Suprapubic skin (tissue), 4 donors: ENCODE measurements at regions not wholly inside any gene's neighbourhood (a gene's known extent, or its start where the extent isn't known, plus 50 kb on each side); places are given as distances from the start of the nearest gene placed in this dataset.

Experiments
- DNase-seq, 2 donors: peaks; one replicate each; pipeline ENCODE4 v3.0.0-alpha.2; 2019; ENCODE audit warnings: low spot score in 2 of 2
- H3K27ac ChIP-seq: fragments of 200-600 bp; sonication (generic); one replicate; pipeline ENCODE4 v1.5.1; 2019
- H3K27me3 ChIP-seq: fragments of 200-600 bp; sonication (generic); one replicate; pipeline ENCODE4 v1.5.1; 2019
- H3K36me3 ChIP-seq: fragments of 200-600 bp; sonication (generic); one replicate; pipeline ENCODE4 v1.5.1; 2019
- H3K4me1 ChIP-seq: fragments of 200-600 bp; sonication (generic); one replicate; pipeline ENCODE4 v1.5.1; 2019
- H3K4me3 ChIP-seq: fragments of 200-600 bp; sonication (generic); one replicate; pipeline ENCODE4 v1.5.1; 2019; ENCODE audit warnings: mild to moderate bottlenecking
- H3K9me3 ChIP-seq: fragments of 200-600 bp; sonication (generic); one replicate; pipeline ENCODE4 v1.5.1; 2019
- CTCF ChIP-seq, 2 donors: fragments of 200-600 bp in 1 of 2; fragments of 450-650 bp in 1 of 2; sonication (generic) in 1 of 2; IDR thresholded peaks; one replicate each; pipeline ENCODE4 v1.5.1; 2016 to 2019; ENCODE audit warnings: antibody characterized with exemption in 2 of 2, mild to moderate bottlenecking in 1 of 2, moderate library complexity in 1 of 2
- EP300 ChIP-seq: sonication (generic); formaldehyde crosslinking; IDR thresholded peaks from one replicate; pipeline ENCODE4 v1.6.1; 2017; ENCODE audit warnings: antibody characterized with exemption
- POLR2A ChIP-seq, 2 donors: fragments of 450-650 bp; IDR thresholded peaks; one replicate each; pipeline ENCODE4 v1.6.1; 2017; ENCODE audit warnings: antibody characterized with exemption in 2 of 2, mild to moderate bottlenecking in 2 of 2, moderate library complexity in 2 of 2
- POLR2AphosphoS5 ChIP-seq, 3 donors: sonication (generic); formaldehyde crosslinking; IDR thresholded peaks; one replicate each; pipeline ENCODE4 v1.6.1; 2017; ENCODE audit warnings: antibody characterized with exemption in 3 of 3
- WGBS: methylation state at CpG from one replicate; pipeline ENCODE4 v1.1.5; 2018; 5-methylcytosine and 5-hydroxymethylcytosine counted together

- Histone ChIP-seq H3K36me3 (no peaks in the 10 kb centered on the region), H3K9me3 (no peaks in the 10 kb centered on the region)
- TF ChIP-seq POLR2AphosphoS5 (IDR thresholded peaks at IDR 0.05) (no peak), CTCF (IDR thresholded peaks at IDR 0.05) (no peak), EP300 (no peak), POLR2A (IDR thresholded peaks at IDR 0.05) (no peak)
Observed at GRCh38 chr14:35197015-35197414, 74.7 kb downstream of the PRORP start.

GRCh38 chr14:35201066-35201465 is 78.7 kb downstream of the PRORP start:
- WGBS, result 76% methylated on average over 3 of the region's 3 CpGs
- no peak for TF ChIP-seq EP300
- no peak for TF ChIP-seq POLR2A (IDR thresholded peaks at IDR 0.05)
- no peak for TF ChIP-seq CTCF (IDR thresholded peaks at IDR 0.05)
- no peak for TF ChIP-seq POLR2AphosphoS5 (IDR thresholded peaks at IDR 0.05)
- Histone ChIP-seq H3K36me3 (no peaks in the 10 kb centered on the region), H3K4me3 (no peak overlapping the region), H3K9me3 (no peaks in the 10 kb centered on the region), H3K4me1 (peaks cover 3% of the 10 kb centered on the region), H3K27me3 (no peaks in the 10 kb centered on the region), H3K27ac (no peak overlapping the region)
- no peak for DNase-seq

More at GRCh38 chr14:35197015-35197414, 74.7 kb downstream of the PRORP start:
- Histone ChIP-seq H3K27ac (peak overlapping the region; percentile 76), H3K27me3 (no peaks in the 10 kb centered on the region), H3K4me3 (no peak overlapping the region), H3K4me1 (peaks cover 3% of the 10 kb centered on the region)
- 20% methylated on average over 1 of the region's 1 CpG for WGBS
- no peak for DNase-seq

GRCh38 chr14:35202195-35202594 is 79.8 kb downstream of the PRORP start:
- Histone ChIP-seq H3K27me3 (no peaks in the 10 kb centered on the region), H3K27ac (no peak overlapping the region)
- WGBS, result 96% methylated on average over 3 of the region's 3 CpGs

GRCh38 chr14:35205737-35206136 is 83.4 kb downstream of the PRORP start:
- H3K4me3 ChIP-seq, result no peak overlapping the region
- 74% methylated on average over 2 of the region's 2 CpGs for WGBS
- no peaks in the 10 kb centered on the region for H3K36me3 ChIP-seq
- H3K27ac ChIP-seq, result no peak overlapping the region
- H3K9me3 ChIP-seq, result no peaks in the 10 kb centered on the region
- TF ChIP-seq EP300, result no peak
- no peak for TF ChIP-seq POLR2A (IDR thresholded peaks at IDR 0.05)
- no peak for TF ChIP-seq POLR2AphosphoS5 (IDR thresholded peaks at IDR 0.05)
- TF ChIP-seq CTCF (IDR thresholded peaks at IDR 0.05), result no peak
- no peak for DNase-seq
- H3K4me1 ChIP-seq, result no peaks in the 10 kb centered on the region
- H3K27me3 ChIP-seq, result no peaks in the 10 kb centered on the region

More at GRCh38 chr14:35202195-35202594, 79.8 kb downstream of the PRORP start:
- Histone ChIP-seq H3K9me3 (no peaks in the 10 kb centered on the region), H3K4me3 (no peak overlapping the region), H3K36me3 (no peaks in the 10 kb centered on the region), H3K4me1 (peaks cover 3% of the 10 kb centered on the region)
- no peak for TF ChIP-seq EP300
- TF ChIP-seq CTCF (IDR thresholded peaks at IDR 0.05), result no peak
- TF ChIP-seq POLR2AphosphoS5 (IDR thresholded peaks at IDR 0.05), result no peak
- no peak for TF ChIP-seq POLR2A (IDR thresholded peaks at IDR 0.05)
- DNase-seq, result no peak

GRCh38 chr14:35211067-35211466 is 81.1 kb upstream of the PSMA6 start:
- no peak overlapping the region for H3K27ac ChIP-seq
- DNase-seq, result no peak
- no peaks in the 10 kb centered on the region for H3K36me3 ChIP-seq
- no peak overlapping the region for H3K4me3 ChIP-seq
- no peaks in the 10 kb centered on the region for H3K27me3 ChIP-seq
- H3K9me3 ChIP-seq, result no peaks in the 10 kb centered on the region
- H3K4me1 ChIP-seq, result peaks cover 17% of the 10 kb centered on the region
- WGBS, result 82% methylated on average over 2 of the region's 2 CpGs
- TF ChIP-seq POLR2AphosphoS5 (IDR thresholded peaks at IDR 0.05), result no peak

GRCh38 chr14:35212471-35213142 is 79.6 kb upstream of the PSMA6 start:
- 70% methylated on average over 3 of the region's 3 CpGs for WGBS
- Histone ChIP-seq H3K9me3 (no peaks in the 10 kb centered on the region), H3K36me3 (no peaks in the 10 kb centered on the region), H3K4me3 (no peak overlapping the region), H3K27ac (peak overlapping the region; percentile 31), H3K27me3 (no peaks in the 10 kb centered on the region), H3K4me1 (peaks cover 17% of the 10 kb centered on the region)
- TF ChIP-seq EP300 (no peak), POLR2A (IDR thresholded peaks at IDR 0.05) (no peak), CTCF (IDR thresholded peaks at IDR 0.05) (no peak), POLR2AphosphoS5 (IDR thresholded peaks at IDR 0.05) (no peak)
- DNase-seq, result no peak
